HEK293 (cell line): ENCODE measurements at regions not wholly inside any gene's neighbourhood (a gene's known extent, or its start where the extent isn't known, plus 50 kb on each side); places are given as distances from the start of the nearest gene placed in this dataset.

Experiments used
- CTCF ChIA-PET: fragments of 350-600 bp; formaldehyde crosslinking; extraction: SDS; loops from one replicate; lab custom pipeline; 2021; ENCODE audit warnings: antibody characterized with exemption; lab: Yijun Ruan, JAX
- POLR2A ChIA-PET: fragments of 300-600 bp; formaldehyde crosslinking; extraction: SDS; loops from one replicate; lab custom pipeline; 2020; ENCODE audit warnings: antibody characterized with exemption, inconsistent platforms; lab: Yijun Ruan, JAX
- H3K27ac ChIP-seq: fragments of 200-500 bp; sonication (Bioruptor generic); 2 replicates; pipeline ENCODE4 v1.5.1; 2014; ENCODE audit warnings: low read depth, low read length, control low read depth, inconsistent platforms; ENCODE audit errors: extremely low read depth
- H3K36me3 ChIP-seq, 2 experiments: fragments of 200-500 bp in 1 of 2; sonication (Bioruptor generic) in 1 of 2; 1 replicate in 1 of 2; 2 replicates in 1 of 2; pipeline ENCODE4 v1.5.1; 2014 to 2017; ENCODE audit warnings: inconsistent platforms in 2 of 2, low read length in 2 of 2; ENCODE audit not compliant: control insufficient read depth in 2 of 2, insufficient read depth in 1 of 2
- H3K4me1 ChIP-seq: fragments of 200-500 bp; sonication (Bioruptor generic); 2 replicates; pipeline ENCODE4 v1.5.1; 2014; ENCODE audit warnings: mild to moderate bottlenecking, low read length, inconsistent platforms; ENCODE audit not compliant: control insufficient read depth, insufficient read depth
- H3K4me3 ChIP-seq: 2 replicates; pipeline ENCODE4 v1.5.1; 2011; ENCODE audit warnings: low read depth, mild to moderate bottlenecking, control low read depth, low read length, moderate library complexity
- H3K9me3 ChIP-seq: fragments of 200-500 bp; sonication (Bioruptor generic); 2 replicates; pipeline ENCODE4 v1.5.1; 2014; ENCODE audit warnings: low read depth, low read length, inconsistent platforms; ENCODE audit not compliant: control insufficient read depth, insufficient read depth
- GLI2 ChIP-seq: fragments of 450-650 bp; formaldehyde crosslinking; IDR thresholded peaks from 2 replicates; pipeline ENCODE4; 2017; ENCODE audit warnings: missing biosample characterization, missing genetic modification characterization, low read depth, borderline replicate concordance
- GLIS2 ChIP-seq: fragments of 450-650 bp; formaldehyde crosslinking; IDR thresholded peaks from 2 replicates; pipeline ENCODE4 v1.5.1; 2016; ENCODE audit warnings: missing biosample characterization, missing genetic modification characterization
- IKZF3 ChIP-seq: fragments of 450-650 bp; IDR thresholded peaks from 2 replicates; pipeline ENCODE4 v1.5.0; 2018; ENCODE audit warnings: missing biosample characterization, mild to moderate bottlenecking, missing genetic modification characterization, moderate library complexity
- KLF16 ChIP-seq: fragments of 450-650 bp; formaldehyde crosslinking; IDR thresholded peaks from 2 replicates; pipeline ENCODE4 v1.5.1; 2017; ENCODE audit warnings: missing biosample characterization, missing genetic modification characterization
- RBAK ChIP-seq: fragments of 450-650 bp; formaldehyde crosslinking; IDR thresholded peaks from 2 replicates; pipeline ENCODE4 v1.5.1; 2016; ENCODE audit warnings: missing biosample characterization, missing genetic modification characterization
- SALL2 ChIP-seq: fragments of 450-650 bp; formaldehyde crosslinking; IDR thresholded peaks from 2 replicates; pipeline ENCODE4 v1.5.0; 2017; ENCODE audit warnings: missing biosample characterization, mild to moderate bottlenecking, missing genetic modification characterization, borderline replicate concordance
- WT1 ChIP-seq: fragments of 450-650 bp; formaldehyde crosslinking; IDR thresholded peaks from 2 replicates; pipeline ENCODE4 v1.5.1; 2016; ENCODE audit warnings: missing biosample characterization, missing genetic modification characterization
- ZBTB44 ChIP-seq: fragments of 450-650 bp; IDR thresholded peaks from 2 replicates; pipeline ENCODE4 v1.5.1; 2018; ENCODE audit warnings: missing biosample characterization, mild to moderate bottlenecking, missing genetic modification characterization
- ZBTB6 ChIP-seq: fragments of 450-650 bp; formaldehyde crosslinking; IDR thresholded peaks from 2 replicates; pipeline ENCODE4 v1.5.1; 2017; ENCODE audit warnings: missing biosample characterization, missing genetic modification characterization
- ZNF138 ChIP-seq: fragments of 450-650 bp; formaldehyde crosslinking; IDR thresholded peaks from 2 replicates; pipeline ENCODE4 v1.5.1; 2016; ENCODE audit warnings: missing biosample characterization, missing genetic modification characterization, borderline replicate concordance
- ZNF155 ChIP-seq: fragments of 450-650 bp; formaldehyde crosslinking; IDR thresholded peaks from 2 replicates; pipeline ENCODE4 v1.5.1; 2016; ENCODE audit warnings: missing biosample characterization, missing genetic modification characterization
- ZNF16 ChIP-seq: fragments of 450-650 bp; formaldehyde crosslinking; IDR thresholded peaks from 2 replicates; pipeline ENCODE4 v1.5.1; 2016; ENCODE audit warnings: low read depth, missing biosample characterization, missing genetic modification characterization
- ZNF174 ChIP-seq: fragments of 450-650 bp; formaldehyde crosslinking; IDR thresholded peaks from 2 replicates; pipeline ENCODE4 v1.5.0; 2017; ENCODE audit warnings: missing biosample characterization, mild to moderate bottlenecking, missing genetic modification characterization
- ZNF211 ChIP-seq: fragments of 450-650 bp; formaldehyde crosslinking; IDR thresholded peaks from 2 replicates; pipeline ENCODE4 v1.5.1; 2016; ENCODE audit warnings: low read depth, missing biosample characterization, missing genetic modification characterization
- ZNF223 ChIP-seq: fragments of 450-650 bp; formaldehyde crosslinking; IDR thresholded peaks from 2 replicates; pipeline ENCODE4 v1.5.1; 2016; ENCODE audit warnings: missing biosample characterization, missing genetic modification characterization
- ZNF311 ChIP-seq: fragments of 450-650 bp; formaldehyde crosslinking; IDR thresholded peaks from 2 replicates; pipeline ENCODE4 v1.5.1; 2017; ENCODE audit warnings: missing biosample characterization, missing genetic modification characterization, borderline replicate concordance
- ZNF350 ChIP-seq: fragments of 450-650 bp; formaldehyde crosslinking; IDR thresholded peaks from 2 replicates; pipeline ENCODE4 v1.5.0; 2017; ENCODE audit warnings: missing biosample characterization, mild to moderate bottlenecking, missing genetic modification characterization
- ZNF473 ChIP-seq: fragments of 450-650 bp; formaldehyde crosslinking; IDR thresholded peaks from 2 replicates; pipeline ENCODE4 v1.5.1; 2017; ENCODE audit warnings: missing biosample characterization, missing genetic modification characterization
- ZNF513 ChIP-seq: fragments of 450-650 bp; IDR thresholded peaks from 2 replicates; pipeline ENCODE4 v1.5.1; 2018; ENCODE audit warnings: missing biosample characterization, missing genetic modification characterization
- ZNF544 ChIP-seq: fragments of 450-650 bp; formaldehyde crosslinking; IDR thresholded peaks from 2 replicates; pipeline ENCODE4 v1.5.0; 2017; ENCODE audit warnings: missing biosample characterization, missing genetic modification characterization
- ZNF580 ChIP-seq: fragments of 450-650 bp; formaldehyde crosslinking; IDR thresholded peaks from 2 replicates; pipeline ENCODE4 v1.5.1; 2016; ENCODE audit warnings: missing biosample characterization, missing genetic modification characterization
- ZNF585B ChIP-seq: fragments of 450-650 bp; formaldehyde crosslinking; IDR thresholded peaks from 2 replicates; pipeline ENCODE4 v1.5.1; 2016; ENCODE audit warnings: missing biosample characterization, missing genetic modification characterization
- ZNF707 ChIP-seq: fragments of 450-650 bp; formaldehyde crosslinking; IDR thresholded peaks from 2 replicates; pipeline ENCODE4 v1.5.1; 2016; ENCODE audit warnings: missing biosample characterization, missing genetic modification characterization
- ZNF777 ChIP-seq: fragments of 450-650 bp; formaldehyde crosslinking; IDR thresholded peaks from 2 replicates; pipeline ENCODE4 v1.5.1; 2017; ENCODE audit warnings: missing biosample characterization, missing genetic modification characterization, borderline replicate concordance
- ZNF791 ChIP-seq: fragments of 450-650 bp; formaldehyde crosslinking; IDR thresholded peaks from 2 replicates; pipeline ENCODE4 v1.5.1; 2016; ENCODE audit warnings: missing biosample characterization, missing genetic modification characterization
- ZSCAN23 ChIP-seq: fragments of 450-650 bp; formaldehyde crosslinking; IDR thresholded peaks from 2 replicates; pipeline ENCODE4 v1.5.1; 2016; ENCODE audit warnings: missing biosample characterization, missing genetic modification characterization

GRCh38 chr3:127407026-127407939, 119.4 kb upstream of the PRR20G start:
- POLR2A ChIA-PET: no interaction called here
- no peak for TF ChIP-seq ZNF777 (tag by site-specific recombination)
- TF ChIP-seq ZBTB6 (tag by site-specific recombination): no peak
- TF ChIP-seq ZSCAN23 (tag by site-specific recombination): no peak
- TF ChIP-seq ZBTB44 (tag by site-specific recombination): no peak
- no peak for TF ChIP-seq GLIS2 (tag by site-specific recombination)
- no peak for TF ChIP-seq ZNF473 (tag by site-specific recombination)
- TF ChIP-seq ZNF791: no peak
- no peak for TF ChIP-seq ZNF580 (tag by site-specific recombination)
- TF ChIP-seq ZNF223 (tag by site-specific recombination): no peak
- no peak for TF ChIP-seq IKZF3 (tag by site-specific recombination)
- no peak for TF ChIP-seq GLI2 (tag by site-specific recombination)
- no peak for TF ChIP-seq ZNF707 (tag by site-specific recombination)
- no peak for TF ChIP-seq RBAK (tag by site-specific recombination)
- no peak for TF ChIP-seq ZNF16 (tag by site-specific recombination)
- no peak for TF ChIP-seq ZNF311 (tag by site-specific recombination)
- TF ChIP-seq SALL2 (tag by site-specific recombination): no peak
- no peak for TF ChIP-seq ZNF350 (tag by site-specific recombination)

GRCh38 chr3:127406309-127407025, 118.6 kb upstream of the PRR20G start:
- no peak overlapping the region for H3K4me3 ChIP-seq
- no peaks in the 10 kb centered on the region for H3K36me3 ChIP-seq
- no peaks in the 10 kb centered on the region for H3K9me3 ChIP-seq
- H3K4me1 ChIP-seq: no peaks in the 10 kb centered on the region
- CTCF ChIA-PET: interaction anchor here (0.6 to 0.9 kb wide), 3 partner anchors 138 to 772 kb away, joined by 3 read pairs; no protein-coding TSS in a partner anchor
- H3K27ac ChIP-seq: no peak overlapping the region
- POLR2A ChIA-PET: no interaction called here
- TF ChIP-seq ZNF174 (no peak), ZNF585B (tag by site-specific recombination) (no peak), ZNF211 (tag by site-specific recombination) (no peak), ZNF544 (no peak), ZNF155 (tag by site-specific recombination) (no peak), RBAK (tag by site-specific recombination) (no peak), ZNF580 (tag by site-specific recombination) (no peak), WT1 (tag by site-specific recombination) (no peak), KLF16 (no peak), ZNF138 (no peak), ZNF513 (tag by site-specific recombination) (no peak), ZBTB44 (tag by site-specific recombination) (no peak)

More at GRCh38 chr3:127407026-127407939, 119.4 kb upstream of the PRR20G start:
- H3K27ac ChIP-seq: no peak overlapping the region
- no peaks in the 10 kb centered on the region for H3K9me3 ChIP-seq
- H3K36me3 ChIP-seq: no peaks in the 10 kb centered on the region
- no peaks in the 10 kb centered on the region for H3K4me1 ChIP-seq
- CTCF ChIA-PET: no interaction called here
- H3K4me3 ChIP-seq: no peak overlapping the region
